ENCODE measurements at regions not wholly inside any gene's neighbourhood (a gene's known extent, or its start where the extent isn't known, plus 50 kb on each side); places are given as distances from the start of the nearest gene placed in this dataset.

- H3K4me1 Mint-ChIP-seq (ENCODE audit: low read depth): peaks cover 38% of the 10 kb centered on the region
- no peak overlapping the region for H3K27ac Mint-ChIP-seq (ENCODE audit: unreplicated experiment)
- H3K4me3 Mint-ChIP-seq (ENCODE audit: unreplicated experiment): no peak overlapping the region
- no peak for DNase-seq (ENCODE audit: low spot score)
- peaks cover 2% of the 10 kb centered on the region for H3K27me3 Mint-ChIP-seq (ENCODE audit: low read depth)
- TF ChIP-seq CTCF (IDR thresholded peaks at IDR 0.05): no peak
- no peaks in the 10 kb centered on the region for H3K36me3 Mint-ChIP-seq (ENCODE audit: low read depth)
- no peaks in the 10 kb centered on the region for H3K9me3 Mint-ChIP-seq (ENCODE audit: low read depth)
These were observed 107.2 kb upstream of the EEPD1 start for GRCh38 chr7:36045830-36046341.

GRCh38 chr7:36047091-36047658, 105.9 kb upstream of the EEPD1 start:
- DNase-seq (ENCODE audit: low spot score): no peak
- TF ChIP-seq CTCF (IDR thresholded peaks at IDR 0.05): peak; percentile 41
- Mint-ChIP-seq H3K36me3 (ENCODE audit: low read depth) (peaks cover 2% of the 10 kb centered on the region), H3K27me3 (ENCODE audit: low read depth) (peaks cover 6% of the 10 kb centered on the region), H3K9me3 (ENCODE audit: low read depth) (peaks cover 3% of the 10 kb centered on the region), H3K4me3 (ENCODE audit: unreplicated experiment) (no peak overlapping the region), H3K27ac (ENCODE audit: unreplicated experiment) (no peak overlapping the region), H3K4me1 (ENCODE audit: low read depth) (peaks cover 38% of the 10 kb centered on the region)

GRCh38 chr7:36048141-36048901, 104.7 kb upstream of the EEPD1 start:
- Mint-ChIP-seq H3K27ac (ENCODE audit: unreplicated experiment) (peak overlapping the region; percentile 23), H3K27me3 (ENCODE audit: low read depth) (peaks cover 7% of the 10 kb centered on the region), H3K9me3 (ENCODE audit: low read depth) (peaks cover 3% of the 10 kb centered on the region), H3K4me3 (ENCODE audit: unreplicated experiment) (peak overlapping the region; percentile 0), H3K4me1 (ENCODE audit: low read depth) (peaks cover 38% of the 10 kb centered on the region), H3K36me3 (ENCODE audit: low read depth) (peaks cover 2% of the 10 kb centered on the region)
- no peak for DNase-seq (ENCODE audit: low spot score)
- TF ChIP-seq CTCF (IDR thresholded peaks at IDR 0.05): no peak

GRCh38 chr7:36048902-36049240, 104.2 kb upstream of the EEPD1 start:
- no peak for DNase-seq (ENCODE audit: low spot score)
- no peak overlapping the region for H3K27ac Mint-ChIP-seq (ENCODE audit: unreplicated experiment)
- TF ChIP-seq CTCF (IDR thresholded peaks at IDR 0.05): no peak
- peaks cover 2% of the 10 kb centered on the region for H3K36me3 Mint-ChIP-seq (ENCODE audit: low read depth)
- peaks cover 8% of the 10 kb centered on the region for H3K27me3 Mint-ChIP-seq (ENCODE audit: low read depth)
- no peak overlapping the region for H3K4me3 Mint-ChIP-seq (ENCODE audit: unreplicated experiment)
- peaks cover 38% of the 10 kb centered on the region for H3K4me1 Mint-ChIP-seq (ENCODE audit: low read depth)
- H3K9me3 Mint-ChIP-seq (ENCODE audit: low read depth): peaks cover 3% of the 10 kb centered on the region

- Mint-ChIP-seq H3K4me1 (ENCODE audit: low read depth) (peaks cover 25% of the 10 kb centered on the region), H3K9me3 (ENCODE audit: low read depth) (peaks cover 3% of the 10 kb centered on the region), H3K4me3 (ENCODE audit: unreplicated experiment) (no peak overlapping the region), H3K36me3 (ENCODE audit: low read depth) (peaks cover 2% of the 10 kb centered on the region), H3K27ac (ENCODE audit: unreplicated experiment) (no peak overlapping the region), H3K27me3 (ENCODE audit: low read depth) (peaks cover 10% of the 10 kb centered on the region)
- no peak for TF ChIP-seq CTCF (IDR thresholded peaks at IDR 0.05)
- DNase-seq (ENCODE audit: low spot score): no peak
These were observed 101.6 kb upstream of the EEPD1 start for GRCh38 chr7:36051501-36051900.

Data from chondrocyte (in vitro differentiated cells).